NCI-H1092 (cell line): ENCODE measurements at regions not wholly inside any gene's neighbourhood (a gene's known extent, or its start where the extent isn't known, plus 50 kb on each side); places are given as distances from the start of the nearest gene placed in this dataset.

Experiments
- DNase-seq: peaks from one replicate; lab custom pipeline; 2025; lab: John Stamatoyannopoulos, UW

DNA sequence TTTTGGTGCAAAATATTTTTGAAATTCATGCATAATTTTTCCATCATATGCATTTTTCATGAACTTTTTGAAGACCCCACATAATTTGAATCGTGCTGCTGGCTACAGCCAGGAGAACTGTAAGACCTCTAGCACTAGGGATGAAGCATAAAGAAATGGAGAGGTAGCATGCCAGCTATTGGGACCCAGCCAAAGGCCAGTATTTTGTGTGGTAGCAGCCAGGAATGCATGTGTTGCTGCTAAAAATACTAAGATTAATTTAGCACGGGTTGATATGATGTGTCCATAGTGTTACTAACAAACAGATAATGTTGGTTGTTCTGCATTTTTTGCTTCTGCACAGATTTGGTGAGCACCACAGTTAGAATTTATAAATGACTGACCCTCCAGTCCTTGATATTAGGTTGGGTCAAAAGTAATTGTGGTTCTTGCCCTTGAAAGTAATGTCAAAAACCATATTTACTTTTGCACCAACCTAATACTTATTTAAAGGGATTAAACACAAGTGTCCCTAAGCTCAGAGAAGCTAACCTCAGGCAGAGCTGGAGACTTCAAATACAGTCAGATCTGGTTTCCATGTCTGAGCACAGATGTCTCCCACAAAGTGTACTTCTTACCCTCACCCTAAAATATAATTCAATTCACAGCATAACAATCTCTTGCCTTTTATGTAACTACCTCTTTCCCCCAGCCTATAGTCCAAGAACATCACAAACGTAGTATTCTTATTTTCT is 54.1 kb upstream of the NPSR1 start:
- DNase-seq: no peak
